SK-N-SH (cell line): ENCODE measurements at regions not wholly inside any gene's neighbourhood (a gene's known extent, or its start where the extent isn't known, plus 50 kb on each side); places are given as distances from the start of the nearest gene placed in this dataset.

ENCODE experiments used
- CTCF ChIA-PET: fragments of 300-600, 350-600 bp; formaldehyde crosslinking; extraction: SDS; loops from one replicate; lab custom pipeline; 2021; lab: Yijun Ruan, JAX
- POLR2A ChIA-PET: fragments of 350-600 bp; sonication (Branson Sonifier 250); formaldehyde crosslinking; extraction: SDS; loops from one replicate; lab custom pipeline; 2020; ENCODE audit warnings: antibody characterized with exemption, inconsistent platforms; lab: Yijun Ruan, JAX
- DNase-seq: peaks from one replicate; pipeline ENCODE4 v3.0.0; 2012
- H2AFZ ChIP-seq: fragments of 200-600 bp; sonication (generic); 2 replicates; pipeline ENCODE4 v1.8.1; 2016; ENCODE audit warnings: antibody characterized with exemption, mild to moderate bottlenecking, low read depth
- H3F3A ChIP-seq: fragments of 200-600 bp; sonication (generic); replicated peaks from 2 replicates; pipeline ENCODE3; 2016; ENCODE audit warnings: antibody characterized with exemption, mild to moderate bottlenecking; ENCODE audit not compliant: insufficient read depth
- H3K27ac ChIP-seq, 2 experiments: fragments of 200-500 bp in 1 of 2; fragments of 200-600 bp in 1 of 2; sonication (Bioruptor generic) in 1 of 2; sonication (generic), shearing (Covaris generic) in 1 of 2; 2 replicates each; pipeline versions ENCODE4 v1.5.1 to v1.6.1; 2014 to 2016; ENCODE audit warnings: low read depth in 2 of 2, inconsistent platforms in 1 of 2, low read length in 1 of 2, mild to moderate bottlenecking in 1 of 2, mixed read lengths in 1 of 2
- H3K27me3 ChIP-seq: fragments of 200-600 bp; sonication (generic), shearing (Covaris generic); 2 replicates; pipeline ENCODE4 v1.6.1; 2016; ENCODE audit warnings: mixed run types; ENCODE audit not compliant: insufficient read depth
- H3K36me3 ChIP-seq, 2 experiments: fragments of 200-500 bp in 1 of 2; fragments of 200-600 bp in 1 of 2; sonication (Bioruptor generic) in 1 of 2; sonication (generic) in 1 of 2; replicated peaks in 1 of 2; 2 replicates each; pipeline versions ENCODE3 to v1.5.1; 2014 to 2016; ENCODE audit warnings: low read length in 1 of 2, mild to moderate bottlenecking in 1 of 2; ENCODE audit not compliant: insufficient read depth in 2 of 2, control insufficient read depth in 1 of 2
- H3K4me1 ChIP-seq, 2 experiments: fragments of 200-500 bp in 1 of 2; fragments of 200-600 bp in 1 of 2; sonication (Bioruptor generic) in 1 of 2; sonication (generic), shearing (Covaris generic) in 1 of 2; 2 replicates each; pipeline versions ENCODE4 v1.5.1 to v1.6.1; 2014 to 2016; ENCODE audit warnings: low read depth in 1 of 2, low read length in 1 of 2, mixed run types in 1 of 2; ENCODE audit not compliant: insufficient read depth in 2 of 2, control insufficient read depth in 1 of 2
- H3K4me2 ChIP-seq: fragments of 200-600 bp; sonication (generic), shearing (Covaris generic); 2 replicates; pipeline ENCODE4 v1.6.1; 2017; ENCODE audit warnings: mixed run types
- H3K4me3 ChIP-seq, 2 experiments: fragments of 200-500 bp in 1 of 2; fragments of 200-600 bp in 1 of 2; sonication (Bioruptor generic) in 1 of 2; sonication (generic), shearing (Covaris generic) in 1 of 2; 2 replicates each; pipeline versions ENCODE4 v1.5.1 to v1.8.1; 2014 to 2016; ENCODE audit warnings: low read depth in 2 of 2, inconsistent platforms in 1 of 2, low read length in 1 of 2, mild to moderate bottlenecking in 1 of 2, mixed read lengths in 1 of 2, moderate library complexity in 1 of 2
- H3K79me2 ChIP-seq: fragments of 200-600 bp; sonication (generic); 2 replicates; pipeline ENCODE4 v1.8.1; 2017; ENCODE audit warnings: mild to moderate bottlenecking; ENCODE audit not compliant: insufficient read depth
- H3K9ac ChIP-seq: fragments of 200-600 bp; sonication (generic); 2 replicates; pipeline ENCODE4 v1.6.1; 2017; ENCODE audit warnings: mixed run types
- H3K9me2 ChIP-seq: fragments of 200-600 bp; sonication (generic); 2 replicates; pipeline ENCODE4 v1.6.1; 2017; ENCODE audit warnings: mixed run types
- H3K9me3 ChIP-seq: fragments of 200-600 bp; sonication (generic); 2 replicates; pipeline ENCODE4 v1.6.1; 2017; ENCODE audit warnings: mixed run types, mild to moderate bottlenecking, moderate library complexity
- H4K20me1 ChIP-seq: fragments of 200-600 bp; sonication (generic); 2 replicates; pipeline ENCODE4 v1.6.1; 2017; ENCODE audit warnings: mild to moderate bottlenecking, mixed run types; ENCODE audit not compliant: insufficient read depth
- ELF1 ChIP-seq: IDR thresholded peaks from 2 replicates; pipeline ENCODE4 v1.4.0; 2012
- EZH2phosphoT487 ChIP-seq: fragments of 200-600 bp; sonication (generic); IDR thresholded peaks from 2 replicates; pipeline ENCODE4 v1.6.1; 2017; ENCODE audit warnings: low read depth, mixed run types, mild to moderate bottlenecking, antibody characterized with exemption, moderate library complexity, borderline replicate concordance
- MEF2A ChIP-seq: IDR thresholded peaks from 2 replicates; pipeline ENCODE4 v1.4.0; 2012; ENCODE audit warnings: low read depth, borderline replicate concordance
- POLR2AphosphoS5 ChIP-seq: IDR thresholded peaks from 2 replicates; pipeline ENCODE4 v1.6.1; 2012; ENCODE audit warnings: low read depth, low read length
- REST ChIP-seq: IDR thresholded peaks from 2 replicates; pipeline ENCODE4 v1.6.1; 2012; ENCODE audit warnings: mild to moderate bottlenecking, low read depth, low read length, moderate library complexity
- TAF1 ChIP-seq: IDR thresholded peaks from 2 replicates; pipeline ENCODE4 v1.6.1; 2012; ENCODE audit warnings: low read depth, mild to moderate bottlenecking, low read length, moderate library complexity, borderline replicate concordance
- USF1 ChIP-seq: IDR thresholded peaks from 2 replicates; pipeline ENCODE4 v1.4.0; 2012; ENCODE audit warnings: low read depth, borderline replicate concordance
- YY1 ChIP-seq: IDR thresholded peaks from 2 replicates; pipeline ENCODE4 v1.4.0; 2012; ENCODE audit warnings: low read depth, mild to moderate bottlenecking
- WGBS: methylation state at CpG from one replicate; pipeline ENCODE4 v1.1.6; 2017; ENCODE audit warnings: low lambda C conversion rate; 5-methylcytosine and 5-hydroxymethylcytosine counted together

GRCh38 chr2:81196383-81196851 lies 891.9 kb upstream of the LRRTM1 start:
- Histone ChIP-seq H3K9ac (no peak overlapping the region), H3K4me1 (no peaks in the 10 kb centered on the region), H4K20me1 (no peaks in the 10 kb centered on the region), H3K27ac (no peak overlapping the region), H3K79me2 (no peaks in the 10 kb centered on the region), H3K36me3 (no peaks in the 10 kb centered on the region), H3K9me3 (no peaks in the 10 kb centered on the region), H2AFZ (no peak overlapping the region), H3K4me2 (no peak overlapping the region), H3K9me2 (no peaks in the 10 kb centered on the region), H3K4me3 (no peak overlapping the region), H3F3A (no peaks in the 10 kb centered on the region), H3K27me3 (no peaks in the 10 kb centered on the region)
- 32% methylated on average over 17 of the region's 25 CpGs for WGBS
- ChIA-PET POLR2A (no interaction called here), CTCF (no interaction called here)
- TF ChIP-seq POLR2AphosphoS5 (no peak), USF1 (no peak), EZH2phosphoT487 (no peak), ELF1 (no peak)
- no peak for DNase-seq

- no peaks in the 10 kb centered on the region for H3K9me3 ChIP-seq
- H3K4me2 ChIP-seq, result no peak overlapping the region
- H3K79me2 ChIP-seq, result no peaks in the 10 kb centered on the region
- H3K4me1 ChIP-seq, result no peaks in the 10 kb centered on the region
- H3K9me2 ChIP-seq, result no peaks in the 10 kb centered on the region
- DNase-seq, result no peak
- POLR2A ChIA-PET, result no interaction called here
- no peaks in the 10 kb centered on the region for H3F3A ChIP-seq
- CTCF ChIA-PET, result no interaction called here
- no peak overlapping the region for H2AFZ ChIP-seq
- H4K20me1 ChIP-seq, result no peaks in the 10 kb centered on the region
- H3K27ac ChIP-seq, result no peak overlapping the region
- no peaks in the 10 kb centered on the region for H3K27me3 ChIP-seq
- H3K9ac ChIP-seq, result no peak overlapping the region
- TF ChIP-seq MEF2A, result no peak
- TF ChIP-seq, all 33 proteins: peak for 0
- no peak overlapping the region for H3K4me3 ChIP-seq
- no peaks in the 10 kb centered on the region for H3K36me3 ChIP-seq
- WGBS, result 41% methylated on average over 14 of the region's 19 CpGs
Measured at GRCh38 chr2:81195774-81196382, 891.3 kb upstream of the LRRTM1 start.

DNA sequence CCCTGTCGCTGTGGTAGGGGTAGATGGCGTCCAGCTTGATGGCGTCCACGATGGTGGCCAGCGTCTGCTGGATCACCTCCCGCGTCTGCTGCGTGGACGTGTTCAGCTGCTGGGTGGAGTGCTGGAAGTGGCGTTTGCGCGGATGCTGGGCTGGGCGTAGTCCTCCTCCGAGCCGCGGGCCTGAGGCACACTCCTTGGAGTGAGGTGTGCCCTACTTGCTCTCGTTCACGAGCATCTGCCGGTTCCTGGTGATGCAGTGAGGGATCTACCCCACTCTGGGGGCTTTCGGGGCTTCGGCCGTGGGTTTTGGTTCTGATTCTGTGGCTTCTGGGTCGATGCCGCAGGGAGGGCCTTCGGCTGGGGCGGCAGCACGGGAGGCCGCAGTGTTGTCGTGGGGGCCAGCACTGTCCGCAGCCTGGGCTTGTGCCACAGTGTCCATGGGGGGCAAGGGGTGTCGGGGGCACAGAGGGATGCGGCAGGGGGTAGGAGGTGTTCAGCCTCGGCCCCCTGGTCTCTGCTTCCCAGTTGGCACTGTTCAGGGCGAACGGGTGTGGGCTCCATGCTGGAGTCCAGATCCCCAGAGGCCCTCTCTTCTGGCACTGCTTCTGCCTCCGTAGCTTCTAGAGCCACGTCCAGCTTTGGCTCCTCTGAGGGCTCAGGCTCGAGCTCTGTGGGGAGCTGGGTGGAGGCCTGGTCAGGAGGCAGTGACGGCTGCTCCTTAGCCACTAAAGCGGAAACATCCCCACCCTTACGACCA lies 890.6 kb upstream of the LRRTM1 start:
- Histone ChIP-seq H2AFZ (no peak overlapping the region), H3K9me3 (no peaks in the 10 kb centered on the region), H3F3A (no peaks in the 10 kb centered on the region), H3K27ac (no peak overlapping the region), H3K4me1 (no peaks in the 10 kb centered on the region), H3K4me3 (no peak overlapping the region), H3K79me2 (no peaks in the 10 kb centered on the region), H3K27me3 (no peaks in the 10 kb centered on the region), H3K36me3 (no peaks in the 10 kb centered on the region), H3K4me2 (no peak overlapping the region), H3K9me2 (no peaks in the 10 kb centered on the region), H3K9ac (no peak overlapping the region), H4K20me1 (no peaks in the 10 kb centered on the region)
- DNase-seq, result no peak
- ChIA-PET POLR2A (no interaction called here), CTCF (no interaction called here)
- WGBS, result 46% methylated on average over 9 of the region's 41 CpGs
- TF ChIP-seq REST (no peak), TAF1 (no peak), MEF2A (no peak), YY1 (no peak)
